HepG2 (cell line): ENCODE measurements at regions not wholly inside any gene's neighbourhood (a gene's known extent, or its start where the extent isn't known, plus 50 kb on each side); places are given as distances from the start of the nearest gene placed in this dataset.

Source experiments
- ZFX ChIP-seq: sonication (generic); formaldehyde crosslinking; IDR thresholded peaks from 2 replicates; pipeline ENCODE4 v1.4.0; 2020; ENCODE audit warnings: mild to moderate bottlenecking, low read depth, missing genetic modification reagents, moderate library complexity
- TF ChIP-seq, protein P1 (sequence below): sonication (generic); formaldehyde crosslinking; IDR thresholded peaks from 2 replicates; pipeline ENCODE4 v1.5.1; 2020; ENCODE audit warnings: missing genetic modification reagents, mild to moderate bottlenecking, borderline replicate concordance
- TF ChIP-seq, protein P2 (sequence below): sonication (generic); formaldehyde crosslinking; IDR thresholded peaks from 2 replicates; pipeline ENCODE4 v1.5.0; 2020; ENCODE audit warnings: mild to moderate bottlenecking, missing genetic modification reagents, moderate library complexity

DNA sequence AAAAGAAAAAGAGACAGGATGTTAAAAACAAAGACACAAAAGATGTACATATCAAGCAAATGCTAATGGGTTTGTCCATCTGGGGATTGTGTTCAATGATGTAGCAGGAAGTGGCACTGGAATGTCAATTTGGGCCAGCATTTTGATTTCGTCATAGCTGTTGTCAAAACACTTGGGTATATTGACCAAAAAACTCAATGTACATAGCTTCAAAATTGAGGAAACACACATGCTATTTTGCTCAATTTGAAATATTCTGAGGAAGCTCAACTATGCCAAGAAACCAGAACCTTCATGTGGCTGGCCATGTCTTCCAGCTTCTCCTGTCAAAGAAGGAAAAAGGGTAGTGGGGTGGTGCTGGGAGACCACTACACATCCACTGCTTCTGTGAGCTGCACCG, 212.7 kb upstream of the GHITM start:
- TF ChIP-seq, protein P1, sequence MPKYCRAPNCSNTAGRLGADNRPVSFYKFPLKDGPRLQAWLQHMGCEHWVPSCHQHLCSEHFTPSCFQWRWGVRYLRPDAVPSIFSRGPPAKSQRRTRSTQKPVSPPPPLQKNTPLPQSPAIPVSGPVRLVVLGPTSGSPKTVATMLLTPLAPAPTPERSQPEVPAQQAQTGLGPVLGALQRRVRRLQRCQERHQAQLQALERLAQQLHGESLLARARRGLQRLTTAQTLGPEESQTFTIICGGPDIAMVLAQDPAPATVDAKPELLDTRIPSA (CRISPR knock-in tag), result no peak
- TF ChIP-seq, protein P2, sequence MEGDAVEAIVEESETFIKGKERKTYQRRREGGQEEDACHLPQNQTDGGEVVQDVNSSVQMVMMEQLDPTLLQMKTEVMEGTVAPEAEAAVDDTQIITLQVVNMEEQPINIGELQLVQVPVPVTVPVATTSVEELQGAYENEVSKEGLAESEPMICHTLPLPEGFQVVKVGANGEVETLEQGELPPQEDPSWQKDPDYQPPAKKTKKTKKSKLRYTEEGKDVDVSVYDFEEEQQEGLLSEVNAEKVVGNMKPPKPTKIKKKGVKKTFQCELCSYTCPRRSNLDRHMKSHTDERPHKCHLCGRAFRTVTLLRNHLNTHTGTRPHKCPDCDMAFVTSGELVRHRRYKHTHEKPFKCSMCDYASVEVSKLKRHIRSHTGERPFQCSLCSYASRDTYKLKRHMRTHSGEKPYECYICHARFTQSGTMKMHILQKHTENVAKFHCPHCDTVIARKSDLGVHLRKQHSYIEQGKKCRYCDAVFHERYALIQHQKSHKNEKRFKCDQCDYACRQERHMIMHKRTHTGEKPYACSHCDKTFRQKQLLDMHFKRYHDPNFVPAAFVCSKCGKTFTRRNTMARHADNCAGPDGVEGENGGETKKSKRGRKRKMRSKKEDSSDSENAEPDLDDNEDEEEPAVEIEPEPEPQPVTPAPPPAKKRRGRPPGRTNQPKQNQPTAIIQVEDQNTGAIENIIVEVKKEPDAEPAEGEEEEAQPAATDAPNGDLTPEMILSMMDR (CRISPR knock-in tag), result no peak
- TF ChIP-seq ZFX (CRISPR knock-in tag), result no peak
